Endothelial cell of umbilical vein (primary cell): ENCODE measurements at regions not wholly inside any gene's neighbourhood (a gene's known extent, or its start where the extent isn't known, plus 50 kb on each side); places are given as distances from the start of the nearest gene placed in this dataset.

Experiments
- BruUV-seq: library from RNA; stranded (reverse); fragments of 400-500 nt; replicated peaks from 2 replicates; lab custom pipeline; 2021; lab: Mats Ljungman, UMichigan
- CTCF ChIA-PET: fragments of 300-600, 350-600 bp; sonication (Branson Sonifier 250); formaldehyde crosslinking; loops from one replicate; lab custom pipeline; 2021; ENCODE audit warnings: antibody characterized with exemption, inconsistent platforms; lab: Charles Lee
- POLR2A ChIA-PET: fragments of 300-600, 350-600 bp; sonication (Branson Sonifier 250); formaldehyde crosslinking; loops from one replicate; lab custom pipeline; 2021; ENCODE audit warnings: antibody characterized with exemption, inconsistent platforms; lab: Charles Lee
- DNase-seq: peaks from one replicate; pipeline ENCODE4 v3.0.0-alpha.2; 2011; ENCODE audit warnings: low read depth, low spot score
- FAIRE-seq: peaks from 2 replicates; lab custom pipeline; 2011; peaks lifted over from hg19 to GRCh38; lab: Jason Lieb, UNC
- H2AFZ ChIP-seq: 2 replicates; pipeline ENCODE4 v1.6.0; 2012; ENCODE audit warnings: low read depth, low read length, control low read depth, inconsistent platforms
- H3K27ac ChIP-seq: 2 replicates; pipeline ENCODE4 v1.5.1; 2011; ENCODE audit warnings: low read depth, mild to moderate bottlenecking, control low read depth, low read length, moderate library complexity; ENCODE audit not compliant: insufficient read depth
- H3K27me3 ChIP-seq, 2 experiments: 2 replicates each; pipeline versions ENCODE4 v1.6.0 to v1.6.1; 2011; ENCODE audit warnings: low read length in 2 of 2, mixed read lengths in 1 of 2; ENCODE audit not compliant: control insufficient read depth in 2 of 2, insufficient read depth in 2 of 2
- H3K36me3 ChIP-seq, 2 experiments: 2 replicates in 1 of 2; 3 replicates in 1 of 2; pipeline ENCODE4 v1.5.1; 2011; ENCODE audit warnings: low read length in 2 of 2, mild to moderate bottlenecking in 1 of 2, moderate library complexity in 1 of 2; ENCODE audit not compliant: control insufficient read depth in 2 of 2, insufficient read depth in 2 of 2; ENCODE audit errors: extremely low read depth in 1 of 2
- H3K4me1 ChIP-seq: 3 replicates; pipeline ENCODE4 v1.5.1; 2011; ENCODE audit warnings: mild to moderate bottlenecking, low read length; ENCODE audit not compliant: control insufficient read depth, insufficient read depth; ENCODE audit errors: extremely low read depth
- H3K4me2 ChIP-seq: 2 replicates; pipeline ENCODE4 v1.6.1; 2011; ENCODE audit warnings: low read length, control low read depth, mixed read lengths; ENCODE audit not compliant: insufficient read depth
- H3K4me3 ChIP-seq, 3 experiments: fragments of 200-600 bp in 1 of 3; sonication (generic), shearing (Covaris generic) in 1 of 3; replicated peaks in 1 of 3; 2 replicates each; pipeline ENCODE4 v1.5.1; 2011 to 2016; ENCODE audit warnings: control low read depth in 3 of 3, low read length in 3 of 3, mild to moderate bottlenecking in 2 of 3, inconsistent platforms in 1 of 3, low read depth in 1 of 3, moderate library complexity in 1 of 3; ENCODE audit not compliant: insufficient read depth in 1 of 3
- H3K79me2 ChIP-seq: 2 replicates; pipeline ENCODE4 v1.6.0; 2012; ENCODE audit warnings: low read length, inconsistent platforms; ENCODE audit not compliant: control insufficient read depth, insufficient read depth
- H3K9ac ChIP-seq: replicated peaks from 2 replicates; pipeline ENCODE3; 2011; ENCODE audit warnings: low read length, control low read depth; ENCODE audit not compliant: insufficient read depth; ENCODE audit errors: extremely low read depth
- H3K9me1 ChIP-seq: replicated peaks from 3 replicates; pipeline ENCODE4 v1.6.0; 2011; ENCODE audit warnings: mild to moderate bottlenecking, low read length; ENCODE audit not compliant: control insufficient read depth, insufficient read depth; ENCODE audit errors: extremely low read depth
- H3K9me3 ChIP-seq: replicated peaks from 2 replicates; pipeline ENCODE4 v1.5.1; 2012; ENCODE audit warnings: low read length, inconsistent platforms; ENCODE audit not compliant: control insufficient read depth, insufficient read depth
- H4K20me1 ChIP-seq: replicated peaks from 2 replicates; pipeline ENCODE3; 2011; ENCODE audit warnings: mild to moderate bottlenecking, low read length; ENCODE audit not compliant: control insufficient read depth, insufficient read depth; ENCODE audit errors: extremely low read depth
- EZH2 ChIP-seq: IDR thresholded peaks from 2 replicates; pipeline ENCODE4 v1.6.1; 2012; ENCODE audit warnings: borderline replicate concordance, low read depth, mild to moderate bottlenecking, moderate library complexity, low read length, inconsistent platforms; ENCODE audit not compliant: severe bottlenecking
- FOS ChIP-seq: IDR thresholded peaks from 2 replicates; pipeline ENCODE4 v1.6.1; 2011; ENCODE audit warnings: mild to moderate bottlenecking, low read length, moderate library complexity, borderline replicate concordance; ENCODE audit not compliant: insufficient read depth
- GATA2 ChIP-seq: IDR thresholded peaks from 2 replicates; pipeline ENCODE4 v1.7.0; 2011; ENCODE audit warnings: low read depth, mild to moderate bottlenecking, moderate library complexity, mixed read lengths, low read length; ENCODE audit not compliant: insufficient read length, insufficient read depth
- JUN ChIP-seq: IDR thresholded peaks from 2 replicates; pipeline ENCODE4 v1.6.1; 2011; ENCODE audit warnings: borderline replicate concordance, low read depth; ENCODE audit not compliant: insufficient read length, insufficient read depth
- MYC ChIP-seq: IDR thresholded peaks from one replicate; pipeline ENCODE4 v1.6.1; 2011; ENCODE audit warnings: mild to moderate bottlenecking, low read depth, low read length
- POLR2A ChIP-seq: IDR thresholded peaks from 2 replicates; pipeline ENCODE4 v1.6.1; 2012; ENCODE audit warnings: low read depth, mild to moderate bottlenecking, control low read depth, low read length
- POLR2AphosphoS5 ChIP-seq: IDR thresholded peaks from 2 replicates; pipeline ENCODE4 v1.6.1; 2012; ENCODE audit warnings: low read depth, mild to moderate bottlenecking, control low read depth, low read length, moderate library complexity; ENCODE audit not compliant: insufficient read depth
- dilution Hi-C: fragments of 300-500 bp; cut with MboI; formaldehyde crosslinking; loops from one replicate; pipeline ENCODE4 v1.15.0; 2019; ENCODE audit warnings: low sequenced_read_pairs; ENCODE audit not compliant: extremely low pct_ligation_motif_present
- intact Hi-C: fragments of 100-400 bp; cut with micrococcal nuclease; formaldehyde crosslinking; loops from one replicate; pipeline ENCODE4 v1.10.0; 2022
- TF ChIP-seq, protein P1 (sequence below), 2 donors: IDR thresholded peaks; 1 replicate in 1 of 2; 2 replicates in 1 of 2; pipeline ENCODE4 v1.5.1; 2011; ENCODE audit warnings: low read length in 2 of 2, mild to moderate bottlenecking in 2 of 2, moderate library complexity in 2 of 2, control low read depth in 1 of 2, inconsistent platforms in 1 of 2, low read depth in 1 of 2; ENCODE audit not compliant: insufficient read depth in 1 of 2; ENCODE audit errors: extremely low read depth in 1 of 2
- TF ChIP-seq, protein P2 (sequence below): IDR thresholded peaks from 2 replicates; pipeline ENCODE4 v1.6.1; 2011; ENCODE audit not compliant: insufficient read depth, insufficient read length

DNA sequence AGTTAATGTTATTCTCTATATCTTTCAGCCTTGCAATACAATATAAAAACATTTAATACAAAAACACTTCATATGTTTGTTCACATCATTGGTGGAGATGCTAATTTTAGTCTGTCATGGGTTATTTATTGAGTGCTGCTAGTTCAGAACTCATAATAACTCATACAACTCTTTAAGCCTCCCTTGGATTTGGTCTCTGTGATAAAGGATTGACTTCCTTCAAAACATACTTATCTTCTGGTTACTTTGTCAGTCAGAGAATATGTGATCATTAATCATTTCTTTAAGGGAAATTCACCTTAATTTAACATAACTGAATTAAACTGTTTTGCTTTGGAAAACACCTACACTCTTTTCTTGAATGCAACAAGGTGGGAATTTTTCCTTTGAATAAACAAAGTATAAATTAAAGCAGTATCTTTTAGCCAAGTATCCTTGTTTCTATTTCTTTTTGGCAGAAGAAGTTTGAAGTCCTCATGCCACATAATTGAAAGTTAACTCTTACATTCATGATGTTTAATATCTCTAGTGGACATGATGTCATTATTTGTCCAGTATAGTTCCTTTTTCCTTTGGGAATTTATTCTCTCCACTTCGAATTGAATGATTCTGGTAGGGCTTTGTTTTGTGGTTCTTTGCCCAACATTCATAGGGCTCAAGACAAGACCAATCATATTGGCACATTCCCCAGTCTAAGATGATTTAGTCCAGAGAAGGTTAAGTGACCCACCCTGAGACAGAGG is 133.2 kb upstream of the CENPW start:
- intact Hi-C loops = no loop called here
- CTCF ChIA-PET = no interaction called here

More for the DNA sequence above, 133.2 kb upstream of the CENPW start:
- H3K9me3 ChIP-seq = no peaks in the 10 kb centered on the region
- no peak for TF ChIP-seq MYC
- TF ChIP-seq FOS = no peak
- no peak for TF ChIP-seq EZH2
- no peak for TF ChIP-seq POLR2A
- TF ChIP-seq, protein P1, sequence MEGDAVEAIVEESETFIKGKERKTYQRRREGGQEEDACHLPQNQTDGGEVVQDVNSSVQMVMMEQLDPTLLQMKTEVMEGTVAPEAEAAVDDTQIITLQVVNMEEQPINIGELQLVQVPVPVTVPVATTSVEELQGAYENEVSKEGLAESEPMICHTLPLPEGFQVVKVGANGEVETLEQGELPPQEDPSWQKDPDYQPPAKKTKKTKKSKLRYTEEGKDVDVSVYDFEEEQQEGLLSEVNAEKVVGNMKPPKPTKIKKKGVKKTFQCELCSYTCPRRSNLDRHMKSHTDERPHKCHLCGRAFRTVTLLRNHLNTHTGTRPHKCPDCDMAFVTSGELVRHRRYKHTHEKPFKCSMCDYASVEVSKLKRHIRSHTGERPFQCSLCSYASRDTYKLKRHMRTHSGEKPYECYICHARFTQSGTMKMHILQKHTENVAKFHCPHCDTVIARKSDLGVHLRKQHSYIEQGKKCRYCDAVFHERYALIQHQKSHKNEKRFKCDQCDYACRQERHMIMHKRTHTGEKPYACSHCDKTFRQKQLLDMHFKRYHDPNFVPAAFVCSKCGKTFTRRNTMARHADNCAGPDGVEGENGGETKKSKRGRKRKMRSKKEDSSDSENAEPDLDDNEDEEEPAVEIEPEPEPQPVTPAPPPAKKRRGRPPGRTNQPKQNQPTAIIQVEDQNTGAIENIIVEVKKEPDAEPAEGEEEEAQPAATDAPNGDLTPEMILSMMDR (IDR thresholded peaks at IDR 0.05; ENCODE audit: extremely low read depth in 1 of 2, insufficient read depth in 1 of 2, low read depth in 1 of 2, low read length in 2 of 2) = no peak
- TF ChIP-seq POLR2AphosphoS5 = no peak
- TF ChIP-seq, protein P2, sequence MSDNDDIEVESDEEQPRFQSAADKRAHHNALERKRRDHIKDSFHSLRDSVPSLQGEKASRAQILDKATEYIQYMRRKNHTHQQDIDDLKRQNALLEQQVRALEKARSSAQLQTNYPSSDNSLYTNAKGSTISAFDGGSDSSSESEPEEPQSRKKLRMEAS = no peak
- no peak for TF ChIP-seq JUN
- TF ChIP-seq GATA2 = no peak
- H4K20me1 ChIP-seq = no peaks in the 10 kb centered on the region
- H3K9ac ChIP-seq = no peak overlapping the region
- no peaks in the 10 kb centered on the region for H3K27me3 ChIP-seq
- BruUV-seq = no TSS peak
- POLR2A ChIA-PET = no interaction called here
- no peaks in the 10 kb centered on the region for H3K9me1 ChIP-seq
- H3K4me2 ChIP-seq = no peak overlapping the region
- dilution Hi-C loops = no loop called here
- H3K79me2 ChIP-seq = no peaks in the 10 kb centered on the region
- no peak overlapping the region for H3K27ac ChIP-seq
- no peaks in the 10 kb centered on the region for H3K4me1 ChIP-seq
- FAIRE-seq (no peak), DNase-seq (no peak)
- H3K4me3 ChIP-seq = no peak overlapping the region
- H3K36me3 ChIP-seq = no peaks in the 10 kb centered on the region
- H2AFZ ChIP-seq = no peak overlapping the region
